ENCODE measurements at regions not wholly inside any gene's neighbourhood (a gene's known extent, or its start where the extent isn't known, plus 50 kb on each side); places are given as distances from the start of the nearest gene placed in this dataset.

DNA sequence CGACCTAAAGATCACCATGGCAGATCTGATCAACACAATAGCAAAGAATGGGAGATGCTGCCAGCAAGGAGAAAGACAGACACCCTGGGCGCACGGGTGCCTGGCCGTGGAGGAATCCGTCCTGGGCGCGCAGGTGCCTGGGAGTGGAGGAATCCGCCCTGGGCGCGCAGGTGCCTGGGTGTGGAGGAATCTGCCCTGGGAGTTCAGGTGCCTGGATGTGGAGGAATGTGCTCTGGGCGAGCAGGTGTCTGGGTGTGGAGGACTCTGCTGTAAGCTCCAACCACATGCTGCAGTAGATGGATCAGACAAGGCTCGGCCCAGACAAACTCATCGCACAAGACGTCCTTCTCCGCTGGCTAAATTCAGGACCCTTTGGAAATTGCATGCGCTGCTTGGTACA lies 346.3 kb upstream of the ADARB2 start (continued):
- TF ChIP-seq, protein P1, sequence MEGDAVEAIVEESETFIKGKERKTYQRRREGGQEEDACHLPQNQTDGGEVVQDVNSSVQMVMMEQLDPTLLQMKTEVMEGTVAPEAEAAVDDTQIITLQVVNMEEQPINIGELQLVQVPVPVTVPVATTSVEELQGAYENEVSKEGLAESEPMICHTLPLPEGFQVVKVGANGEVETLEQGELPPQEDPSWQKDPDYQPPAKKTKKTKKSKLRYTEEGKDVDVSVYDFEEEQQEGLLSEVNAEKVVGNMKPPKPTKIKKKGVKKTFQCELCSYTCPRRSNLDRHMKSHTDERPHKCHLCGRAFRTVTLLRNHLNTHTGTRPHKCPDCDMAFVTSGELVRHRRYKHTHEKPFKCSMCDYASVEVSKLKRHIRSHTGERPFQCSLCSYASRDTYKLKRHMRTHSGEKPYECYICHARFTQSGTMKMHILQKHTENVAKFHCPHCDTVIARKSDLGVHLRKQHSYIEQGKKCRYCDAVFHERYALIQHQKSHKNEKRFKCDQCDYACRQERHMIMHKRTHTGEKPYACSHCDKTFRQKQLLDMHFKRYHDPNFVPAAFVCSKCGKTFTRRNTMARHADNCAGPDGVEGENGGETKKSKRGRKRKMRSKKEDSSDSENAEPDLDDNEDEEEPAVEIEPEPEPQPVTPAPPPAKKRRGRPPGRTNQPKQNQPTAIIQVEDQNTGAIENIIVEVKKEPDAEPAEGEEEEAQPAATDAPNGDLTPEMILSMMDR (conservative IDR thresholded peaks at IDR 0.05; ENCODE audit: low read depth in 2 of 2): no peak
- no peak for TF ChIP-seq ZNF114 (CRISPR knock-in tag; IDR thresholded peaks at IDR 0.05)
- no peak for TF ChIP-seq CREB1 (CRISPR knock-in tag; IDR thresholded peaks at IDR 0.05; ENCODE audit: low read depth)
- no peak for TF ChIP-seq NANOG (IDR thresholded peaks at IDR 0.05; ENCODE audit: borderline replicate concordance)
- no peak for TF ChIP-seq EZH2phosphoT487 (IDR thresholded peaks at IDR 0.05; ENCODE audit: unreplicated experiment)
- TF ChIP-seq, protein P2, sequence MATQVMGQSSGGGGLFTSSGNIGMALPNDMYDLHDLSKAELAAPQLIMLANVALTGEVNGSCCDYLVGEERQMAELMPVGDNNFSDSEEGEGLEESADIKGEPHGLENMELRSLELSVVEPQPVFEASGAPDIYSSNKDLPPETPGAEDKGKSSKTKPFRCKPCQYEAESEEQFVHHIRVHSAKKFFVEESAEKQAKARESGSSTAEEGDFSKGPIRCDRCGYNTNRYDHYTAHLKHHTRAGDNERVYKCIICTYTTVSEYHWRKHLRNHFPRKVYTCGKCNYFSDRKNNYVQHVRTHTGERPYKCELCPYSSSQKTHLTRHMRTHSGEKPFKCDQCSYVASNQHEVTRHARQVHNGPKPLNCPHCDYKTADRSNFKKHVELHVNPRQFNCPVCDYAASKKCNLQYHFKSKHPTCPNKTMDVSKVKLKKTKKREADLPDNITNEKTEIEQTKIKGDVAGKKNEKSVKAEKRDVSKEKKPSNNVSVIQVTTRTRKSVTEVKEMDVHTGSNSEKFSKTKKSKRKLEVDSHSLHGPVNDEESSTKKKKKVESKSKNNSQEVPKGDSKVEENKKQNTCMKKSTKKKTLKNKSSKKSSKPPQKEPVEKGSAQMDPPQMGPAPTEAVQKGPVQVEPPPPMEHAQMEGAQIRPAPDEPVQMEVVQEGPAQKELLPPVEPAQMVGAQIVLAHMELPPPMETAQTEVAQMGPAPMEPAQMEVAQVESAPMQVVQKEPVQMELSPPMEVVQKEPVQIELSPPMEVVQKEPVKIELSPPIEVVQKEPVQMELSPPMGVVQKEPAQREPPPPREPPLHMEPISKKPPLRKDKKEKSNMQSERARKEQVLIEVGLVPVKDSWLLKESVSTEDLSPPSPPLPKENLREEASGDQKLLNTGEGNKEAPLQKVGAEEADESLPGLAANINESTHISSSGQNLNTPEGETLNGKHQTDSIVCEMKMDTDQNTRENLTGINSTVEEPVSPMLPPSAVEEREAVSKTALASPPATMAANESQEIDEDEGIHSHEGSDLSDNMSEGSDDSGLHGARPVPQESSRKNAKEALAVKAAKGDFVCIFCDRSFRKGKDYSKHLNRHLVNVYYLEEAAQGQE (IDR thresholded peaks at IDR 0.05; ENCODE audit: unreplicated experiment): no peak
- TF ChIP-seq POLR2AphosphoS5 (IDR thresholded peaks at IDR 0.05; ENCODE audit: low read depth): no peak
- no peak for TF ChIP-seq JUNB (IDR thresholded peaks at IDR 0.05; ENCODE audit: unreplicated experiment)
- no peak for TF ChIP-seq EZH2 (IDR thresholded peaks at IDR 0.05; ENCODE audit: low read depth, unreplicated experiment)
- TF ChIP-seq ZNF331 (CRISPR knock-in tag; IDR thresholded peaks at IDR 0.05; ENCODE audit: low read depth): no peak

DNA sequence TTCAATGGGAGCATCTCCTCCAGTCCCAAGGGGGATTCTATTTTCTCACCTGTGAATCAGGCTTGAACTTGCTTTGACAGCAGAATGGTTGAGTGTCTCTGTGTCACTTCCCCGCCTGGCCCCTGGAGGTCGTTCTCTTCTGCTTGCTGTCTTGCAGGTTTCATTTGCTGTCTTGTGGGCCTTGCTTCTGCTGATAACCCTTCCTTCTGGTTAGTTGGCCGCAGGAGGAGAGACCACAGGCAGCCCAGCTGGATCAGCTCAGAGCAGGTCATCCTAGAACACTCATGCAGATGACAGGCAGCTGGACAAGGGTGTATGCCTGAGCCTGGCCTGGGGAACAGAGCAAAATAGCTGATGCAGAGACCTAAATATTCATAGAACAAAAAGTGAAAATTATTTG lies 344.2 kb upstream of the ADARB2 start:
- no peak overlapping the region for H2AFZ ChIP-seq
- H3K9me3 Mint-ChIP-seq: no peaks in the 10 kb centered on the region
- H3K9me2 ChIP-seq (ENCODE audit: insufficient read depth): no peaks in the 10 kb centered on the region
- no peaks in the 10 kb centered on the region for H3K36me3 ChIP-seq (ENCODE audit: insufficient read depth)
- H3K79me2 ChIP-seq (replicated peaks; ENCODE audit: insufficient read depth): no peaks in the 10 kb centered on the region
- no peak overlapping the region for H3K27ac Mint-ChIP-seq
- ATAC-seq (peak; percentile 90), DNase-seq (ENCODE audit: low spot score) (peak; percentile 64)
- no peak overlapping the region for H3K27ac ChIP-seq (ENCODE audit: low read depth)
- H4K20me1 ChIP-seq (replicated peaks; ENCODE audit: insufficient read depth): no peaks in the 10 kb centered on the region
- H3K36me3 Mint-ChIP-seq (ENCODE audit: low read depth): no peaks in the 10 kb centered on the region
- no peak overlapping the region for H3K4me2 ChIP-seq
- no peaks in the 10 kb centered on the region for H3K4me1 Mint-ChIP-seq
- TF ChIP-seq, protein P1 (conservative IDR thresholded peaks at IDR 0.05; ENCODE audit: low read depth in 2 of 2): peak; percentile 51 to 82
- TF ChIP-seq JUNB (IDR thresholded peaks at IDR 0.05; ENCODE audit: unreplicated experiment): no peak
- no peak overlapping the region for H3K4me3 Mint-ChIP-seq
- no peak overlapping the region for H3K4me3 ChIP-seq
- H3K4me1 ChIP-seq (ENCODE audit: insufficient read depth): no peaks in the 10 kb centered on the region
- H3F3A ChIP-seq (replicated peaks; ENCODE audit: low read depth): no peaks in the 10 kb centered on the region
- H3K27me3 Mint-ChIP-seq (ENCODE audit: insufficient read depth, low read depth, poor library complexity): peaks cover 2% of the 10 kb centered on the region
- H3K27me3 ChIP-seq (ENCODE audit: insufficient read depth): no peaks in the 10 kb centered on the region
